SU-DHL-6 (cell line): ENCODE measurements at regions not wholly inside any gene's neighbourhood (a gene's known extent, or its start where the extent isn't known, plus 50 kb on each side); places are given as distances from the start of the nearest gene placed in this dataset.

Source experiments
- H2AFZ ChIP-seq: fragments of 200-600 bp; sonication (generic); 2 replicates; pipeline ENCODE4 v1.6.1; 2014; ENCODE audit warnings: low read depth, mild to moderate bottlenecking, moderate library complexity, mixed read lengths, antibody characterized with exemption, low read length; ENCODE audit not compliant: severe bottlenecking
- H3F3A ChIP-seq: fragments of 200-600 bp; shearing (Covaris generic); 2 replicates; pipeline ENCODE4 v1.6.0; 2016; ENCODE audit warnings: antibody characterized with exemption, mild to moderate bottlenecking; ENCODE audit not compliant: insufficient read depth
- H3K27ac ChIP-seq: fragments of 200-600 bp; sonication (generic); 2 replicates; pipeline ENCODE4 v1.5.1; 2016; ENCODE audit warnings: low read depth, mild to moderate bottlenecking, low read length, moderate library complexity, mixed read lengths
- H3K27me3 ChIP-seq: fragments of 200-600 bp; sonication (generic), shearing (Covaris generic); 2 replicates; pipeline ENCODE4 v1.6.0; 2014; ENCODE audit warnings: mild to moderate bottlenecking, low read length
- H3K36me3 ChIP-seq: fragments of 200-600 bp; sonication (generic); 2 replicates; pipeline ENCODE4 v1.6.1; 2014; ENCODE audit warnings: mild to moderate bottlenecking, low read length, mixed read lengths
- H3K4me2 ChIP-seq: fragments of 300-600, 200-600 bp; shearing (Covaris generic), sonication (generic); 2 replicates; pipeline ENCODE4 v1.6.0; 2014; ENCODE audit warnings: low read length, low read depth, mild to moderate bottlenecking; ENCODE audit not compliant: poor library complexity, severe bottlenecking
- H3K4me3 ChIP-seq: fragments of 200-600 bp; sonication (generic); 2 replicates; pipeline ENCODE4 v1.5.1; 2014; ENCODE audit warnings: antibody characterized with exemption, low read length, mild to moderate bottlenecking, mixed read lengths; ENCODE audit not compliant: insufficient read depth, poor library complexity, severe bottlenecking
- H3K79me2 ChIP-seq: fragments of 200-600 bp; sonication (generic); 2 replicates; pipeline ENCODE4 v1.6.1; 2014; ENCODE audit warnings: mild to moderate bottlenecking, low read length, moderate library complexity; ENCODE audit not compliant: insufficient read depth
- H3K9ac ChIP-seq: fragments of 200-600 bp; sonication (generic); 2 replicates; pipeline ENCODE4 v1.7.0; 2014; ENCODE audit warnings: mild to moderate bottlenecking, low read length
- H3K9me2 ChIP-seq: fragments of 200-600 bp; sonication (generic); replicated peaks from 2 replicates; pipeline ENCODE4 v1.6.1; 2014; ENCODE audit warnings: low read length; ENCODE audit not compliant: insufficient read depth
- H3K9me3 ChIP-seq: fragments of 200-600 bp; sonication (generic); 2 replicates; pipeline ENCODE4 v1.6.1; 2014; ENCODE audit warnings: low read length, mixed read lengths; ENCODE audit not compliant: insufficient read depth
- H4K20me1 ChIP-seq: fragments of 200-600 bp; sonication (generic); 2 replicates; pipeline ENCODE4 v1.6.1; 2014; ENCODE audit warnings: low read depth, mild to moderate bottlenecking, antibody characterized with exemption, low read length, moderate library complexity, mixed read lengths
- CTCF ChIP-seq: fragments of 200-600 bp; sonication (generic); IDR thresholded peaks from one replicate; pipeline ENCODE4 v1.5.1; 2017; ENCODE audit warnings: antibody characterized with exemption, mild to moderate bottlenecking, low read length, moderate library complexity; ENCODE audit not compliant: insufficient read depth, poor library complexity, severe bottlenecking
- EZH2phosphoT487 ChIP-seq: fragments of 200-600 bp; sonication (generic), shearing (Covaris generic); conservative IDR thresholded peaks from 2 replicates; pipeline ENCODE4 v1.6.1; 2018; ENCODE audit warnings: mild to moderate bottlenecking, antibody characterized with exemption, low read length, moderate library complexity, mixed read lengths

DNA sequence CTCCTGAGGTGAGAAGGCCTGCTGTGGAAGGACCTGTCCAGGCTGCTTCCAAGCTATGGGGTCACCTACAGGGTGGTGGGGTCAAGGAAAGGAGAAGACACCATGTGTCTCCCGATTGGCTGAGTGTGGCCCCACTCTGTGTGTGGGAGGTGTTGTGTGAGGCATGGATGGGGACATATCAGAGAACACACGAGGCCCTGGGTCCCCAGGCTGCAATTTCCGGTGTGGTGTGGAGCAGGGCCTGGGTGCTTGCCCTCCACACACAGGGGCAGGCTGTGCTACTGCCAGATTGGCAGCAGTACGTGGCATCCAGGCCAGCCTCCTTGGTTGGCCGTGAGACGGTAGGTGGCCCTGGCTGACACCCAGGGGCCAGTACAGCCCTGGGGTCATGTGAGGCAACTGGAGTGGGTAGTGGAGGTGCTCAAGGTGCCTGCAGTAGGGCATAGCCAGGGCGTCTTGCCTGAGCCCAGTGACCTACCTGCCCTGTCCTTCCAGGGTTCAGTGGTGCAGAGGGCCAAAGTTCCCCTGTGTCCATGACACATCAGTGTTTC is 233.8 kb downstream of the SNRPN start:
- no peak overlapping the region for H3K27ac ChIP-seq
- H3K9me3 ChIP-seq = no peaks in the 10 kb centered on the region
- TF ChIP-seq CTCF (no peak), EZH2phosphoT487 (no peak)

DNA sequence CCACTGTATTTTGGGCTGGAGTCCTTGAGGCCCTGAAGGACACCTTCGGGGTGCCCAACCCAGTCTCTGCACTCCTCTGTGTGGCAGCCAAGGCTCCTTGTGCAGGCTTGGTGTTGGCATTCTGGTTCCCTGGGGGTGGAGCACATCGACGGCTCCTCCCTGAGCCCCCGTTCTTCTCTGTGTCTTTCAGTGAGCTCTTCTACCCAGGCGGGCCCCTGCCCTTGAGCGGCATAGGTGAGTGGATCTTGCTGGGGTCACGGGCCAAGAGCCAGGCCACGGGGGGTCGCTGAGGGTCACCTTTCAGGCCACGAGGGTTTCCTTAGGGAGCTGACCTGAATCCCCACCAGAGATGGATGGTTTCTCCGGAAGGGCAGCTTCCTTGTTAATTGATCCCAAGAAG is 234.8 kb downstream of the SNRPN start:
- no peak overlapping the region for H2AFZ ChIP-seq
- H3K79me2 ChIP-seq = no peaks in the 10 kb centered on the region
- no peak for TF ChIP-seq CTCF
- no peak for TF ChIP-seq EZH2phosphoT487
- H3K27me3 ChIP-seq = no peaks in the 10 kb centered on the region
- H4K20me1 ChIP-seq = no peaks in the 10 kb centered on the region
- no peaks in the 10 kb centered on the region for H3F3A ChIP-seq
- H3K4me2 ChIP-seq = no peak overlapping the region
- no peaks in the 10 kb centered on the region for H3K9me3 ChIP-seq
- H3K9me2 ChIP-seq = no peaks in the 10 kb centered on the region
- no peaks in the 10 kb centered on the region for H3K36me3 ChIP-seq
- no peak overlapping the region for H3K27ac ChIP-seq
- H3K4me3 ChIP-seq = no peak overlapping the region
- no peak overlapping the region for H3K9ac ChIP-seq

More for the DNA sequence above, 233.8 kb downstream of the SNRPN start:
- H2AFZ ChIP-seq = no peak overlapping the region
- H3K4me3 ChIP-seq = no peak overlapping the region
- H3K27me3 ChIP-seq = no peaks in the 10 kb centered on the region
- H4K20me1 ChIP-seq = no peaks in the 10 kb centered on the region
- no peaks in the 10 kb centered on the region for H3K9me2 ChIP-seq
- no peaks in the 10 kb centered on the region for H3F3A ChIP-seq
- H3K79me2 ChIP-seq = no peaks in the 10 kb centered on the region
- no peak overlapping the region for H3K4me2 ChIP-seq
- no peaks in the 10 kb centered on the region for H3K36me3 ChIP-seq
- no peak overlapping the region for H3K9ac ChIP-seq

- Histone ChIP-seq H3K4me2 (no peak overlapping the region), H3F3A (no peaks in the 10 kb centered on the region), H3K79me2 (no peaks in the 10 kb centered on the region), H4K20me1 (no peaks in the 10 kb centered on the region), H3K9ac (no peak overlapping the region), H3K27me3 (no peaks in the 10 kb centered on the region), H3K4me3 (no peak overlapping the region), H3K9me3 (no peaks in the 10 kb centered on the region), H3K36me3 (no peaks in the 10 kb centered on the region), H2AFZ (no peak overlapping the region), H3K27ac (no peak overlapping the region), H3K9me2 (no peaks in the 10 kb centered on the region)
- TF ChIP-seq CTCF (no peak), EZH2phosphoT487 (no peak)
Measured at GRCh38 chr15:25192651-25193050, 237.9 kb downstream of the SNRPN start.
